DOHH2 (cell line): ENCODE measurements at regions not wholly inside any gene's neighbourhood (a gene's known extent, or its start where the extent isn't known, plus 50 kb on each side); places are given as distances from the start of the nearest gene placed in this dataset.

Experiments
- H3F3A ChIP-seq: fragments of 200-600 bp; sonication (generic), shearing (Covaris generic); 2 replicates; pipeline ENCODE4 v1.6.0; 2016; ENCODE audit warnings: antibody characterized with exemption, mild to moderate bottlenecking; ENCODE audit not compliant: control insufficient read depth, insufficient read depth
- H3K27ac ChIP-seq: fragments of 200-600 bp; sonication (generic); 2 replicates; pipeline ENCODE4 v1.5.1; 2014; ENCODE audit warnings: low read depth, mild to moderate bottlenecking, low read length, moderate library complexity
- H3K27me3 ChIP-seq: fragments of 200-600 bp; sonication (generic); 2 replicates; pipeline ENCODE4 v1.6.1; 2014; ENCODE audit warnings: mild to moderate bottlenecking, low read length, mixed read lengths; ENCODE audit not compliant: control insufficient read depth
- H3K36me3 ChIP-seq: fragments of 200-600 bp; sonication (generic); 2 replicates; pipeline ENCODE4 v1.6.1; 2014; ENCODE audit warnings: mild to moderate bottlenecking, low read length, moderate library complexity, mixed read lengths; ENCODE audit not compliant: control insufficient read depth
- H3K4me1 ChIP-seq: fragments of 200-600 bp; sonication (generic); 2 replicates; pipeline ENCODE4 v1.6.1; 2014; ENCODE audit warnings: mild to moderate bottlenecking, low read length, mixed read lengths; ENCODE audit not compliant: control insufficient read depth
- H3K4me2 ChIP-seq: fragments of 200-600 bp; sonication (generic); 2 replicates; pipeline ENCODE4 v1.6.0; 2014; ENCODE audit warnings: mild to moderate bottlenecking, low read length, moderate library complexity
- H3K4me3 ChIP-seq: fragments of 200-600 bp; sonication (generic); 2 replicates; pipeline ENCODE4 v1.5.1; 2014; ENCODE audit warnings: mild to moderate bottlenecking, low read length, mixed read lengths
- H3K79me2 ChIP-seq: fragments of 200-600 bp; sonication (generic); 2 replicates; pipeline ENCODE4 v1.6.1; 2014; ENCODE audit warnings: mild to moderate bottlenecking, low read length, mixed read lengths; ENCODE audit not compliant: control insufficient read depth
- H3K9me2 ChIP-seq: fragments of 200-600 bp; sonication (generic); replicated peaks from 2 replicates; pipeline ENCODE4 v1.6.1; 2014; ENCODE audit warnings: mild to moderate bottlenecking, low read length, mixed read lengths; ENCODE audit not compliant: control insufficient read depth
- H3K9me3 ChIP-seq: fragments of 200-600 bp; sonication (generic); 2 replicates; pipeline ENCODE4 v1.6.1; 2014; ENCODE audit warnings: antibody characterized with exemption, low read length, mixed read lengths; ENCODE audit not compliant: control insufficient read depth, insufficient read depth
- H4K20me1 ChIP-seq: fragments of 200-600 bp; sonication (generic); 2 replicates; pipeline ENCODE4 v1.6.0; 2014; ENCODE audit warnings: low read depth, mild to moderate bottlenecking, antibody characterized with exemption, low read length, moderate library complexity; ENCODE audit not compliant: control insufficient read depth, insufficient read depth
- EZH2phosphoT487 ChIP-seq: fragments of 200-600 bp; sonication (generic); IDR thresholded peaks from 2 replicates; pipeline ENCODE4 v1.6.1; 2017; ENCODE audit warnings: borderline replicate concordance, mild to moderate bottlenecking, antibody characterized with exemption, low read length, moderate library complexity, mixed read lengths
- TF ChIP-seq, protein P1 (sequence below): fragments of 200-600 bp; sonication (generic); IDR thresholded peaks from one replicate; pipeline ENCODE4 v1.5.1; 2014; ENCODE audit warnings: antibody characterized with exemption, mild to moderate bottlenecking, low read depth, low read length; ENCODE audit not compliant: poor library complexity, severe bottlenecking

DNA sequence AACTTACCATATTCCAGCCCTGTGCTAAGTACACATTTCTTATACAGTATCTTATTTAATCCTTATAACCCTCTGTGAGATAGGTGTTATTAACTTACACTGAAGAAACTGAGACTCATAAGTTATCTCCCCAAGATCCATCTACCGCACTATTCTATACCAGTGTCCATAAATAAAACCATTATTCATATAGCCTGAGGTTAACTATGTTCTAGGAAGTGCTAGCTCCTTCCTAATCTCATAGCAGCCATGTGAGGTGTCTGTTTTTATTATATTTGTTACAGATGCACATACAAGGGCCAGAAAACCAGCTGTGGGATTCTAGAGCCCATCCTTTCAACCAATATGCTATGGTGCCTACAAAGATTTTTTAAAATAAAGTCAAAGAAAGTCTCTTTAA is 100.3 kb upstream of the RAP1B start:
- Histone ChIP-seq H3K9me2 (no peaks in the 10 kb centered on the region), H3K36me3 (no peaks in the 10 kb centered on the region), H3K4me1 (peaks cover 7% of the 10 kb centered on the region), H3K27me3 (no peaks in the 10 kb centered on the region), H3K4me2 (no peak overlapping the region), H3K4me3 (no peak overlapping the region), H3K27ac (no peak overlapping the region), H3K9me3 (no peaks in the 10 kb centered on the region), H3F3A (no peaks in the 10 kb centered on the region), H3K79me2 (no peaks in the 10 kb centered on the region), H4K20me1 (no peaks in the 10 kb centered on the region)
- no peak for TF ChIP-seq EZH2phosphoT487
- TF ChIP-seq, protein P1, sequence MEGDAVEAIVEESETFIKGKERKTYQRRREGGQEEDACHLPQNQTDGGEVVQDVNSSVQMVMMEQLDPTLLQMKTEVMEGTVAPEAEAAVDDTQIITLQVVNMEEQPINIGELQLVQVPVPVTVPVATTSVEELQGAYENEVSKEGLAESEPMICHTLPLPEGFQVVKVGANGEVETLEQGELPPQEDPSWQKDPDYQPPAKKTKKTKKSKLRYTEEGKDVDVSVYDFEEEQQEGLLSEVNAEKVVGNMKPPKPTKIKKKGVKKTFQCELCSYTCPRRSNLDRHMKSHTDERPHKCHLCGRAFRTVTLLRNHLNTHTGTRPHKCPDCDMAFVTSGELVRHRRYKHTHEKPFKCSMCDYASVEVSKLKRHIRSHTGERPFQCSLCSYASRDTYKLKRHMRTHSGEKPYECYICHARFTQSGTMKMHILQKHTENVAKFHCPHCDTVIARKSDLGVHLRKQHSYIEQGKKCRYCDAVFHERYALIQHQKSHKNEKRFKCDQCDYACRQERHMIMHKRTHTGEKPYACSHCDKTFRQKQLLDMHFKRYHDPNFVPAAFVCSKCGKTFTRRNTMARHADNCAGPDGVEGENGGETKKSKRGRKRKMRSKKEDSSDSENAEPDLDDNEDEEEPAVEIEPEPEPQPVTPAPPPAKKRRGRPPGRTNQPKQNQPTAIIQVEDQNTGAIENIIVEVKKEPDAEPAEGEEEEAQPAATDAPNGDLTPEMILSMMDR: no peak

DNA sequence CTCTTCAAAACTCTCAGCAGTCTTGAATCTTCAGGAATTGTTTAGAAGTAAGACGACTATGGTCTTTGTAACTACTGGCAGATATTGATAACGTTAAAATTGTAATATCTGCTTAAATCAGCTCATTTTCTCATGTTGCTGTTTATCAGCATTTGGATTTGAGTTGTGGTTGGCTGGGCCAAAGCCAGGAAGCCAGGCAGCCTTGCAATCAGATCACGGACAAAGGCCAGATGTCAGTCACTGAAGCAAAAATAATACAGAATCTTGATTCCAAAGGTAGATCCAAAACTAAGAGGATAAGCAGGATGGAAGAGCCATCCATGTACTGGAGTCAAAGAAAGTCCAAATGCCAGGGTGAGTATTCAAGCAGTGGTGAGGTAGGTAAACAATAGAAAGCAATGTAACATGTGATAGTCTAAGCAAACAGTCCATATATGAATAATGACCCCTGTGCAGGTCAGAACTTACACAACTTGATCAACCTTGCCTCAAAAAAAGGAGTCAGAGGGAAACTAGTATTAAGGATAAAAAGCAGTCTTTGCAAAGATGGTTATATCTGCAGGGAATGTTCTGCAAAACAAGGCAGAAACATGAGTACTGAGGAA is 95.8 kb upstream of the RAP1B start:
- no peaks in the 10 kb centered on the region for H3K4me1 ChIP-seq
- no peaks in the 10 kb centered on the region for H3K27me3 ChIP-seq
- no peaks in the 10 kb centered on the region for H4K20me1 ChIP-seq
- H3F3A ChIP-seq: no peaks in the 10 kb centered on the region
- TF ChIP-seq, protein P1: no peak
- TF ChIP-seq EZH2phosphoT487: no peak
- no peaks in the 10 kb centered on the region for H3K79me2 ChIP-seq
- no peak overlapping the region for H3K4me3 ChIP-seq
- no peak overlapping the region for H3K4me2 ChIP-seq
- no peak overlapping the region for H3K27ac ChIP-seq
- no peaks in the 10 kb centered on the region for H3K36me3 ChIP-seq
- H3K9me2 ChIP-seq: no peaks in the 10 kb centered on the region
- no peaks in the 10 kb centered on the region for H3K9me3 ChIP-seq

DNA sequence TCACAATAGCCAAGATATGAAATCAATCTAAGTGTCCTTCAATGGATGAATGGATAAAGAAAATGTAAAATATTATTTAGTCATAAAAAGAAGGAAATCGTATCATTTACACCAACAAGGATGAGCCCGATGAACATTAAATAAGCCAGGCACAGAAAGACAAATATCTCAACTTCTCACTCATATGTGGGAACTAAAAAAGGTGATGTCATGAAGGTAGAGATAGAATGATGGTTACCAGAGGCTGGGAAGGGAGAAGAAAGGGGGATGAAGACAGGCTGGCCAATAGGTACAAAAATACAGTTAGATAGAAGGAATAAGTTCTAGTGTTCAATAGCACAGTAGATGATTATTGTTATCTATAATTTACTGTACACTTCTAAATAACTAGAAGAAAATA is 94.9 kb upstream of the RAP1B start:
- no peaks in the 10 kb centered on the region for H3K9me2 ChIP-seq
- TF ChIP-seq, protein P1: no peak
- no peak for TF ChIP-seq EZH2phosphoT487
- no peaks in the 10 kb centered on the region for H3K27me3 ChIP-seq

More for the DNA sequence above, 94.9 kb upstream of the RAP1B start:
- no peaks in the 10 kb centered on the region for H3K9me3 ChIP-seq
- no peaks in the 10 kb centered on the region for H3F3A ChIP-seq
- H3K4me1 ChIP-seq: no peaks in the 10 kb centered on the region
- H3K4me3 ChIP-seq: no peak overlapping the region
- no peak overlapping the region for H3K4me2 ChIP-seq
- H4K20me1 ChIP-seq: no peaks in the 10 kb centered on the region
- H3K79me2 ChIP-seq: no peaks in the 10 kb centered on the region
- no peak overlapping the region for H3K27ac ChIP-seq
- no peaks in the 10 kb centered on the region for H3K36me3 ChIP-seq
